ENCODE measurements at regions not wholly inside any gene's neighbourhood (a gene's known extent, or its start where the extent isn't known, plus 50 kb on each side); places are given as distances from the start of the nearest gene placed in this dataset.
"Not testable (repeated sequence)": the region's sequence is repeated elsewhere in the genome, so short reads cannot be mapped to it uniquely, and the experiment has no call there.

GRCh38 chr11:41714101-41714500 lies 254.6 kb upstream of the LRRC4C start:
- DNase-seq (ENCODE audit: low spot score), result no peak

- DNase-seq (ENCODE audit: low spot score), result no peak
Measured at GRCh38 chr11:41716862-41717261, 257.4 kb upstream of the LRRC4C start.

- no peak for DNase-seq (ENCODE audit: low spot score)
Measured at GRCh38 chr11:41720761-41721160, 261.3 kb upstream of the LRRC4C start.

GRCh38 chr11:41728161-41728560 lies 268.7 kb upstream of the LRRC4C start:
- DNase-seq (ENCODE audit: low spot score), result not testable (repeated sequence)

- DNase-seq (ENCODE audit: low spot score), result no peak
Measured at GRCh38 chr11:41775296-41775695, 315.8 kb upstream of the LRRC4C start.

GRCh38 chr11:41779401-41779960 lies 320.0 kb upstream of the LRRC4C start:
- DNase-seq (ENCODE audit: low spot score), result no peak

GRCh38 chr11:41781441-41781840 lies 322.0 kb upstream of the LRRC4C start:
- DNase-seq (ENCODE audit: low spot score), result no peak

GRCh38 chr11:41784513-41785335 lies 325.3 kb upstream of the LRRC4C start:
- no peak for DNase-seq (ENCODE audit: low spot score)

- DNase-seq (ENCODE audit: low spot score), result no peak
Measured at GRCh38 chr11:41786087-41786486, 326.6 kb upstream of the LRRC4C start.

GRCh38 chr11:41788177-41788576 lies 328.7 kb upstream of the LRRC4C start:
- DNase-seq (ENCODE audit: low spot score), result no peak

- no peak for DNase-seq (ENCODE audit: low spot score)
Measured at GRCh38 chr11:41789376-41789775, 329.9 kb upstream of the LRRC4C start.

- no peak for DNase-seq (ENCODE audit: low spot score)
Measured at GRCh38 chr11:41795004-41795403, 335.6 kb upstream of the LRRC4C start.

GRCh38 chr11:41799754-41800153 lies 340.3 kb upstream of the LRRC4C start:
- DNase-seq (ENCODE audit: low spot score), result no peak

GRCh38 chr11:41803895-41804294 lies 344.4 kb upstream of the LRRC4C start:
- DNase-seq (ENCODE audit: low spot score), result no peak

GRCh38 chr11:41816396-41816795 lies 356.9 kb upstream of the LRRC4C start:
- DNase-seq (ENCODE audit: low spot score), result no peak

- not testable (repeated sequence) for DNase-seq (ENCODE audit: low spot score)
Measured at GRCh38 chr11:41824287-41824686, 364.8 kb upstream of the LRRC4C start.

- no peak for DNase-seq (ENCODE audit: low spot score)
Measured at GRCh38 chr11:41826085-41826484, 366.6 kb upstream of the LRRC4C start.

GRCh38 chr11:41836431-41836830 lies 377.0 kb upstream of the LRRC4C start:
- DNase-seq (ENCODE audit: low spot score), result no peak

- no peak for DNase-seq (ENCODE audit: low spot score)
Measured at GRCh38 chr11:41842673-41843072, 383.2 kb upstream of the LRRC4C start.

GRCh38 chr11:41845066-41845465 lies 385.6 kb upstream of the LRRC4C start:
- no peak for DNase-seq (ENCODE audit: low spot score)

- DNase-seq (ENCODE audit: low spot score), result no peak
Measured at GRCh38 chr11:41848349-41848748, 388.9 kb upstream of the LRRC4C start.

GRCh38 chr11:41849250-41849649 lies 389.8 kb upstream of the LRRC4C start:
- DNase-seq (ENCODE audit: low spot score), result no peak

- DNase-seq (ENCODE audit: low spot score), result no peak
Measured at GRCh38 chr11:41851743-41852142, 392.3 kb upstream of the LRRC4C start.

- no peak for DNase-seq (ENCODE audit: low spot score)
Measured at GRCh38 chr11:41861838-41862237, 402.4 kb upstream of the LRRC4C start.
